ENCODE measurements at regions not wholly inside any gene's neighbourhood (a gene's known extent, or its start where the extent isn't known, plus 50 kb on each side); places are given as distances from the start of the nearest gene placed in this dataset.
A peak's percentile ranks its signal among the peaks of the same experiment; 100 is the strongest.

- DNase-seq: no peak
- intact Hi-C loops (cut with DNase I): no loop called here
These were observed 367.8 kb downstream of the GASK1B start for GRCh38 chr4:157804986-157805385.

GRCh38 chr4:157803845-157804521 is 368.8 kb downstream of the GASK1B start:
- DNase-seq: no peak
- intact Hi-C loops (cut with DNase I): no loop called here

GRCh38 chr4:157803421-157803820 is 369.4 kb downstream of the GASK1B start:
- intact Hi-C loops (cut with DNase I): no loop called here
- DNase-seq: no peak

GRCh38 chr4:157795495-157795894 is 377.3 kb downstream of the GASK1B start:
- intact Hi-C loops (cut with DNase I): no loop called here
- no peak for DNase-seq

GRCh38 chr4:157792716-157793115 is 380.1 kb downstream of the GASK1B start:
- DNase-seq: no peak
- intact Hi-C loops (cut with DNase I): no loop called here

GRCh38 chr4:157791236-157791635 is 381.6 kb downstream of the GASK1B start:
- intact Hi-C loops (cut with DNase I): no loop called here
- no peak for DNase-seq

GRCh38 chr4:157787618-157788017 is 385.2 kb downstream of the GASK1B start:
- intact Hi-C loops (cut with DNase I): no loop called here
- no peak for DNase-seq

GRCh38 chr4:157781361-157781760 is 391.5 kb downstream of the GASK1B start:
- DNase-seq: no peak
- intact Hi-C loops (cut with DNase I): no loop called here

GRCh38 chr4:157779081-157779480 is 393.7 kb downstream of the GASK1B start:
- intact Hi-C loops (cut with DNase I): no loop called here
- no peak for DNase-seq

- intact Hi-C loops (cut with DNase I): no loop called here
- DNase-seq: no peak
These were observed 395.8 kb downstream of the GASK1B start for GRCh38 chr4:157776930-157777528.

- no peak for DNase-seq
- intact Hi-C loops (cut with DNase I): no loop called here
These were observed 396.9 kb downstream of the GASK1B start for GRCh38 chr4:157775971-157776370.

GRCh38 chr4:157772907-157773306 is 399.9 kb downstream of the GASK1B start:
- DNase-seq: no peak
- intact Hi-C loops (cut with DNase I): no loop called here

- intact Hi-C loops (cut with DNase I): no loop called here
- DNase-seq: no peak
These were observed 404.4 kb downstream of the GASK1B start for GRCh38 chr4:157768419-157768818.

GRCh38 chr4:157763490-157763889 is 409.3 kb downstream of the GASK1B start:
- intact Hi-C loops (cut with DNase I): no loop called here
- no peak for DNase-seq

- DNase-seq: no peak
- intact Hi-C loops (cut with DNase I): no loop called here
These were observed 418.4 kb downstream of the GASK1B start for GRCh38 chr4:157754410-157754809.

GRCh38 chr4:157751631-157752030 is 421.2 kb downstream of the GASK1B start:
- no peak for DNase-seq
- intact Hi-C loops (cut with DNase I): no loop called here

- intact Hi-C loops (cut with DNase I): no loop called here
- DNase-seq: no peak
These were observed 431.2 kb downstream of the GASK1B start for GRCh38 chr4:157741642-157742041.

GRCh38 chr4:157739242-157739641 is 433.6 kb downstream of the GASK1B start:
- no peak for DNase-seq
- intact Hi-C loops (cut with DNase I): no loop called here

- peak in 2 of 10 donors; percentile 49 to 62 for DNase-seq
- intact Hi-C loops (cut with DNase I): no loop called here
These were observed 444.6 kb downstream of the GASK1B start for GRCh38 chr4:157728215-157728614.

GRCh38 chr4:157727163-157727562 is 445.7 kb downstream of the GASK1B start:
- intact Hi-C loops (cut with DNase I): no loop called here
- no peak for DNase-seq

GRCh38 chr4:157722146-157722545 is 450.7 kb downstream of the GASK1B start:
- intact Hi-C loops (cut with DNase I): no loop called here
- no peak for DNase-seq

GRCh38 chr4:157713342-157713741 is 459.5 kb downstream of the GASK1B start:
- intact Hi-C loops (cut with DNase I): no loop called here
- DNase-seq: no peak

- no peak for DNase-seq
- intact Hi-C loops (cut with DNase I): no loop called here
These were observed 466.7 kb downstream of the GASK1B start for GRCh38 chr4:157706155-157706554.

Data from posterior cingulate gyrus (tissue), 11 donors.